ENCODE measurements at regions not wholly inside any gene's neighbourhood (a gene's known extent, or its start where the extent isn't known, plus 50 kb on each side); places are given as distances from the start of the nearest gene placed in this dataset.
A peak's percentile ranks its signal among the peaks of the same experiment; 100 is the strongest.
"Not testable (repeated sequence)": the region's sequence is repeated elsewhere in the genome, so short reads cannot be mapped to it uniquely, and the experiment has no call there.

DNA sequence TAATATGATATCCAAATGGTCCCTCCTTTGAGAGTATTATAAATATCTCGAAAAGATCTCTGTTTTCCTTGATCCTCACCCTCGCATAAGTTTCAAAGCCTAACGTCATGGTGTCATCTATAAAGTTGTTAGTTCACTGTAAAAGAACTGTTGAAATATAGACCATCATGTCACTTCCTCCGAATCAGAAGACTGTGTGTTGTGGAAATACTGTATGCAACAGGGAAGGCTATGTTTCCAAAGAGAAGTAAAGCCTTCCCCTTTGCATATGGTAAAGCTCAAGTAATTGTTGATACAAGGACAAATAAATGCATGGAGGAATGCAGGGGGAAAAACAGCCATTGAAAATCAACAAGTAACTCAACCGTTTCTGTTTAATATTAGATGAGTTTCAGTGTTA lies 125.9 kb downstream of the ZNF365 start:
- DNase-seq, result not testable (repeated sequence)

DNA sequence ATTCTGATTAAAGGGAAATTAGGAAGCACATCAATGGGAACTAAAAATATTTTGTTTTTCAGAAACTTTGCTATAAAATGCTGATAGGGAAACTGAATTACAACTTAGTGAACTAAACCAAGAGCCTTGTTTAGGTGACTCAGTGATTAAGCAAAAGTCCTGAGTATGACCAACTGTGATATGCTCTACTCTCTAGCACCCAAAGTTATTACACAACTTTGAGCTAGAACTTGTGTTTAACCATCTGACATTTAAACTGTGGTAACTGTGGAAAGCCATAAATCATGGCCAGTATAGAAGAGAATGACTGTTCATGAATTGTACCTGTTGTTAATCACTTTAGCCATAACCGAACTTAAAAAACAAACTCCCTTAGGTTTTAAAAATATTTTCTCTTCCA lies 127.4 kb downstream of the ZNF365 start:
- DNase-seq, result no peak

DNA sequence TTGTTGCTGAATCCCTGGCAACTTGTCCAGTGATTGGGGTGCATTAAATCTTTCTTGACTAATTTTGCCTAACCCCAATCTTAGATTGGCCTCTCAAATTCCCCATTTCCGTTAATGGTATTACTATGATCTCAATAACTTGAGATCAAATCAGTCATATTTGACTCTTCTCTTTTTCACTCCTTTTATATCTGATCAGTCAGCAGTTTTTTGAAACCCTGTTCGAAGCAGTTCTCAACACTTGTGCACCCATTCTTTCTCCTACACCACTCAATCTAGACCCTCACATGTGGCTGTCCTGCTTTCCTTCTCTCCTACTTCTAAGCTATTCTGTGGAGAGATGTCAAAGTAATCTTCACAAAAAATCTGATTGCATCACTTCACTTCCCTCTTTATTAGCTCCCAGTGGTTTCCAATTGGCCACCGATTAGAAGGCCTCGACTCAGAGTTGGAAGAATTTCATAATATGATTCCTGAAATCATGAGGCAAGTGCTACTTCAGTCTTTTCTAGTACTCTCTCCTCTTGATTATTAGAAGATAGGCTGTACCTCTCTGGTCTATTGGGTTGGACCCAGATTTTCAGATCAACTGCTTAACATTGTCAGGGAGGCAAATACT lies 128.9 kb downstream of the ZNF365 start:
- DNase-seq, result no peak

DNA sequence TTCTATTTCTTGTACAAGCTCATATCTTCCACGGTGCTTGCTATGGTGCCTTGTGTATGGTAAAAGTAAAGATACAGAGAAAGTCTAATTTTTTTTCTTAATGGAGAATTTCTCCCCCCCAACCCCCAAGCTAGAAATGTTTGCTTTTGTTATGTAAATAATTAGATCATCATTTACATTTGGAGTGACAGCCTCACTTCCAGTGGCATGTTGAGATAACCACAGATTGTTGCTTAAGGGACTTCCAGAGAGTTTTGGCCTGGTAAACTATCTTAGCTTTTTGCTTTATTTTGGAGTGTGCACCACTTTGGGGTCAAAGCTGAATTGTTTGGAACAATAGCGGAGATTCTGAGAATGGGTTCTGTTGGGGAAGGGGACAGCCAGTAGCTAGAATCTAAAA lies 129.7 kb downstream of the ZNF365 start:
- DNase-seq, result no peak

DNA sequence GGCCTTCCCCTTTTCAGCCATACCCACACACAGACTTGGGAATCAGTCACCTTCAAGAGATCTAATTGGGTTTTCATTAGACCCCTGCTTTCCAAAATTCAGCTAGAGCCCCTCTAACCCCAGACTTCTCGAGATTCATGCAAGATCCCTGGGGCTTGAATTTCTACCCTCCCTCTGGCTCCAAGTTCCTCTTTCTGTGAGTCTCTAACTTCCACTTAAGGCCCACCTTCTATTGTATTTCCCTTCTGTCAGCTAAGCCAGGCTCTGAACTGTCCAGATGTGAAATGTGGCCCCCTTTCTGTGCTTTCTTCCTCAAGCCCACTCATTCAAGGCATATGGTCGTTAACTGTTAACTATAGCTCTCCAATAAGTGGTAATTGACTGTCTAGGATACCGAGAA lies 132.2 kb downstream of the ZNF365 start:
- no peak for DNase-seq

DNA sequence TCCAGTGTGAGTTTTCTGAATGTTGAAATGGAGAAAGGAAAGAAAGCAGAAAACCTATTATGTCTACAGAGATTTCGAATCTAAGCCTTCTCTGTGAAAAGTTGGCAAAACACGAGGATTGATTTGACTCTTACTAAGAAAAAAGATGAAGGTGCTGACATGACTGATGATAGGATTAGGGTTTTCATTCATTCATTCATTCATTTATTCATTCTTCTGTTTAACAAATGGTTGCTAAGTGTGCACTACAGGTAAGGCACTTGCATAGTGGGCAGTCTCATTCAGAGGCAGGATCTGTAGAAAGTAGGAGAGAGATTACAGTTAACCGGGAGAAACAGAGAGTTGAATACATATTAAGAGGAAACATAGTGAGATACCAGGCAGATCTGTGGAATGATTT lies 137.1 kb downstream of the ZNF365 start:
- DNase-seq, result no peak

DNA sequence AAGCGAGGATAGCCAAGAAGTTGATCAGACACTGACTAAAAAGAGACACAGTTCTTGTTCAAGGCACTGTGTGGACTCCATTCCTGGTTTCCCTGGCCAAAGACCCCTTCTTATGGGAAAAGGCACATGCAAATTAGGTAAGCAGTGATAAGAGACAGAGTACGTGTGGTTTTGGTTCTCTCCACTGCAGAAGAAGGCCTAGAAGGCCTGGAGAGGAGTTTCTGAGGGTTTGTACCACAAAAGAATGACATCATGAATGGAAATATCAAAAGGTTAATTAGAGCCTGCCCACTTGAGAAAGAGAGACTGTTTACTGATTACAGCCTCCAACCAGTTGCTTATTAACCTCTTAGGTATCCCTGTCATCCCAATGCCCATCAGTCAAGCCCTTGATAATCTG lies 137.5 kb downstream of the ZNF365 start:
- DNase-seq, result no peak

DNA sequence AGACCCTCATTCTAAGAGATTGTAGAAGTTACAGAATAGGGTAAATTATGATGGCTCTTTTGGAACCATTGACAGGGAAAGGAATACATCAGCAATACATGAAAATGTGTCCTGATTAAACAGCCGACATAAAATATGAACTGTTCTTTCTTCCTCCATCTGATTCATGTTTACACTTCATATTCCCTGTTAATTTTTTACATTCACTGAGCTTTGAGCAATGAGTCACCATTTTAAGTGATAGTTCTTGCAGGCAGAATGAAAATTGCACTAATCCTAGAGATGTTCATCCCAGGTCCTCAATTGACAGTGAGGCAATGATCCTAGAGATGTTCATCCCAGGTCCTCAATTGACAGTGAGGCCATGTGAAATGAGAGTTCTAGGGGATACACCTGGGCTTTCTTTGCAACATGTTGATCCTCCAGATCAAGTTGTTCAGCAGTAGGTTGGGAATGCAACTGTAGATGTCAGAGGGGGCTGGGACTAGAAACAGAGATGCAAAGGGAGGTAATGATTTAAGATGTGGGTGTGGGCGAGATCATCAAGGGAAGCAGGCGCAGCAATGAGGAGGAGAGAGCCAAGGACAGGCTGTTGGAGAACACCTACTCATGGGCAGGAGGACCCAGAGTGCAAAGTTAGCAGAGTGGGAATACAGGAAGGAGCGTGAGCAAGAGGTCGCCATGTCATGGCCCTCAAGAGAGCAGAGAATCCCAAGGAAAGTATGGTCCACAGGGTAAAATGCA lies 138.7 kb downstream of the ZNF365 start:
- no peak for DNase-seq

DNA sequence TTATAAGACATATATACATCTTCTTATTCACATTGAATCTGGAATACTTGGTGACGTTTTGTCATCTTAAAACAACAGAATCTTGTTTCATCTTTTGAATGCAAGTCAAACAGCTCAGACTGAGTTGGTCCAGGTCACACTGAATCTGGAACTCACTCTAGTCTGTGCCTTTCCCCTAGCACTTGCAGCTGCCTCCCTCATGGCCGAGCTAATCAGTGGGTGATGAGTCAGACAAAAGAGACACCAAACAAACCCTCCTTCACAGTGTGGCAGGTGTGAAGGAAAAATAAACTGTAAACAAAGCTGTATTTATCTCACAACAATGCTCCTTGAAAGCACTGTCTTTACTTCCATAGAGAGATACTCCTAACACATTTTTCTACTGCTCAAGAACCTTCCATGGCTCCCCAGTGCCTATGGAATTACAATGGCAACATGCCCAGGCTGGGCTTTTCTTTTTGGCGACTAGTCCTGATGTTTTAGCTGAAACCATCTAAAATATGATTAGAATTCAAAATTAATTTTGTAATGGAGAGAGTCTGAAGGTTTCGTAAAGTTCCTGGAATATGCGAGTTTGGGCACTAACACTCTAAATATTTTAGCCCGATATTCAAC lies 140.0 kb downstream of the ZNF365 start:
- DNase-seq, result no peak

DNA sequence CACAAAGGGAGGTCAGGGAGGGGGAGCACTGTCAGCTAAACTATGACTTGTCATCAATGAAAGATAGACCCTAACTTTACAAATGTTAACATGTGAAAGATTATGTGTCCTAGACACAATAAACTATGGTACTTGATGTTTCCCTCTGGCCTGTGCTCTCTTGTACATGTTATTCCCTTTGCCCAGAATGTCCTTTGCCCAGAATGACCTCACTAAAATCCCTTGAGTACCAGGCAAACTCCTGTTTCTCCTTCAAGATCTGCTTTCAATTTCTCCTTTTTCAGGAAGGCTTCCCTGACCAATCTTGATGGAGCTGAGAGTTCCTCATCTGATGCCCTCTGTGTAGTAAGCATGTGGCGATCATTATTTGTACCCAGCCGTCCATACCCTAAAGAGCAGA lies 143.1 kb downstream of the ZNF365 start:
- no peak for DNase-seq

DNA sequence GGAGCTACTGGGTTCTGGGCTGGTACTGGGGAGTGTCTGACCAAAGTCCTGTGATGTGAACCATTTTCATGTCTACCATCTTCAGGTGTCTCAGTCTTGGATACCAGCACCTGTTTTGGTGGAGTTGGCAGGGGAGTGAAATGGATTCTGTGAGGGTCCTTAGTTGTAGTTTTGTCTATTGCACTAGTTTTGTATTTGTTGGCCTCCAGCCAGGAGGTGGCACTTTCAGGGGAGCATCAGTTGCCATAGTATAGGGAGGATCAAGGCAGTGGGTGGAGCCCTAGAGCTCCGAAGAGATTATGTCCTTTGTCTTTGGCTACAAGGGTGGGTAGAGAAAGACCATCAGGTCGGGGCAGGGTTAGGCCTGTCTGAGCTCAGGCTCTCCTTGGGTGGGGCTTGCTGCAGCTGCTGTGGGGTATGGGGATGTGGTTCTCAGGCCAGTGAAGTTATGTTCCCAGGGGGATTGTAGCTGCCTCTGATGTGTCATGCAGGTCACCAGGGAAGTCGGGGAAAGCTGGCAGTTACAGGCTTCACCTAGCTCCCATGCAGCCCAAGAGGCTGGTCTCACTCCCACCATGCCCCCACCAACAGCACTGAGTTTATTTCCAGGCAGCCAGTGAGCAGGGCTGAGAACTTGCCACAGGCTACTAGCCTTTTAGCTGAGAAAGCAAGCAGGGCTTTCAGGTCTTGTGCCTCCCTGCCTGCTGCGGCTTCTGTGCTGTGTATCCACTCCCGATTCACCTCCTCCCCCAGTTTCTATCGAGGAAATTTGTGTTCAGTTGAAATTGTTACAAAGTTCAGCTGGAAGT lies 153.1 kb downstream of the ZNF365 start:
- DNase-seq, result peak; percentile 62

DNA sequence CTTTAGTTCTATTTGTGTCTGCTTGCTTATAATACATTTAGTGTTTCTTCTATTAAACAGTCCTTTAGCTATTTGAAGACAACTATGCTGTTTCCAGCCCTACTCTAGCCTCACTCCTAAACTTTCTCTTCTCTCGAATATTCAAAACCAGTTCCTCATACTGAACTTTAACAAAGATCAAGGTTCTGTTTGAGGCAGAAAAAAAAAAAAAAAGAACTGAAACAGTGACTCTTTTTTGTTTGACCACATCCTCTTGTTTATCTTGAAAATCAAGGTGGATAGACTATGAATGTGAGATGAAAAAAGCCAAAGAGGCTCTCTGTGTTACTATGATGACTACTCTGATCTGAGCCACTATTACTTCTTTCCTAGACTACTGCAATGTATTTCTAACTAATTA lies 154.3 kb downstream of the ZNF365 start:
- no peak for DNase-seq

DNA sequence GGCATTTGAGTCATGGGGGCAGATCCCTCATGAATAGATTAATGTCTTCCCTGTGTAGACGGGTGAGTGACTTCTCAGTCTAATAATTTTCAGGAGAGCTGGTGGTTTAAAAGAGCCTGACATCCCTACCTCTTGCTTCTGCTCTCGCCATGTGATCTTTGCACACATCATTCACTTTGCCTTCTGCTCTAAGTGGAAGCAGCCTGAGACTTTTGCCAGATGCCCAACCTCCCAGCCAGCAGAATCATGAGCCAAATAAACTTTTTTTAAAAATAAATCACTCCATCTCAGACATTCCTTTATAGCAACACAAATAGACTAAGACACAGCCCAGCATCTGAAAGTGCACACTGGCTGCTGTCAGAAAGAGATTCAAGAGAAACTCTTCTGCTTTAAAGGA lies 155.2 kb downstream of the ZNF365 start:
- no peak for DNase-seq

DNA sequence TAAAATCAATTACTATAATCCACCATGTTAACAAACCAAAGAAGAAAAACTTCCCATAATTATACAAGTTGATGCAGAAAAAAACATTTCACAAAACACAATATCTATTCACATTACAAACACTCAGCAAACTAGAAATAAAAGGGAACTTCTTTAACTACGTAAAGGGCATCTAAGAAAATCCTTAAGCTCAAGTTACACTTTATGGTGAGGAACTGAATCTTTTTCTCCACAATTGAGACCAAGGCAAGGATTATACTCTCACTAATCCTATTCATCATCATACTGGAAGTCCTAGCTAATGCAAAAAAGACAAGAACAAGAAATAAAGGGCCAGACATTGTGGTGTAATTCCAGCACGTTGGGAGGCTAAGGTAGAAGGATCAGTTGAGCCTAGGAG lies 159.9 kb downstream of the ZNF365 start:
- DNase-seq, result no peak

DNA sequence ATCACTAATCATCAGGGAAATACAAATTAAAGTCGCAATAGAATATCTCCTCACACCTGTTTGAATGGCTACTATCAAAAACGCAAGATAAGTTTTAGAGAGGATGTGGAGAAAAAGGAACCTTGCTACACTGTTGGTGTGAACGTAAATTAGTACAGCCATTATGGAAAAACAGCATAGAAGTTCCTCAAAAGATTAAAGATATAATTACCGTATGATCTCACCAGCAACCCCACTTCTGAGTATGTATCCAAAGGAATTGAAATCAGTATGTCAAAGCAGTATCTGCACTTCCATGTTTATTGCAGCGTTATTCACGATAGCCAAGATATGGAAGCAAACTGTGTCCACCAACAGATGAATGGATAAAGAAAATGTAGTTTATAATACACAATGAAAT lies 164.4 kb downstream of the ZNF365 start:
- no peak for DNase-seq

DNA sequence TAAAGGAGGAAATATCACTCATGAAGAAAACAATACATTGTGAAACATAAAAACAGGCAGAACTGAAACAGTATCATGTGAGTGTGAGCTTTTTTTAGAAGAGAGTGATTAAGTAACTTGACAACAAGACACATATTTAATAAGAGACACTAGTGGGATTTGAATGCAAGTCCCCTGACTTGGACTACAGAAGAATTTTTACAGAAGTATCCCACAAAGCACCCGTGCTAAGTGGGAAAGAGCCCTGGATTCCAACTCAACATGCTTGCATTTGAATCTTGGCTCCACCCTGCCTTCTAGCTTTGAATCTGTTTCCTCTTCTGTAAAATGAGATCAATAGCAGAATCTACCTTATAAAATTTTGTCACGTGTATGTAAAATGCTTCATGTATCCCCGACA lies 166.2 kb downstream of the ZNF365 start:
- no peak for DNase-seq

DNA sequence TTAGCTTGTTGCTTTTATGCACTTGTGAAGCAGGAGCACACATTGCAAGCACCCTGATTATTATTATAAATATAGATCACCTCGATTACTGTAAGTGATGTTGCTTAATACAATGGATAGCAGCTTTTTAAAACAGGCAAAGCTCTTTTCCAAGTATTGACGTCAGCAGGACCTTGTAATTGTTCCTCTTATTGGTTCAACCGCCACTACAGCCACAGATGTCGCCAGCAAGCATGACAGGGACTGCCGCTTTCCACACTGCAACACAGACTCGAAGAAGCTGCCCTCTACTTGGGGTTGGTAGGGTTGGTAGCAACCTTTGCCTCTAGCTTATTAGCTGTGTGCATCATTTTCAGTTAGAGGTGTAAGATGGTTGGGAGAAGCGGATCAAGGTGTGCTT lies 167.6 kb downstream of the ZNF365 start:
- DNase-seq, result no peak

DNA sequence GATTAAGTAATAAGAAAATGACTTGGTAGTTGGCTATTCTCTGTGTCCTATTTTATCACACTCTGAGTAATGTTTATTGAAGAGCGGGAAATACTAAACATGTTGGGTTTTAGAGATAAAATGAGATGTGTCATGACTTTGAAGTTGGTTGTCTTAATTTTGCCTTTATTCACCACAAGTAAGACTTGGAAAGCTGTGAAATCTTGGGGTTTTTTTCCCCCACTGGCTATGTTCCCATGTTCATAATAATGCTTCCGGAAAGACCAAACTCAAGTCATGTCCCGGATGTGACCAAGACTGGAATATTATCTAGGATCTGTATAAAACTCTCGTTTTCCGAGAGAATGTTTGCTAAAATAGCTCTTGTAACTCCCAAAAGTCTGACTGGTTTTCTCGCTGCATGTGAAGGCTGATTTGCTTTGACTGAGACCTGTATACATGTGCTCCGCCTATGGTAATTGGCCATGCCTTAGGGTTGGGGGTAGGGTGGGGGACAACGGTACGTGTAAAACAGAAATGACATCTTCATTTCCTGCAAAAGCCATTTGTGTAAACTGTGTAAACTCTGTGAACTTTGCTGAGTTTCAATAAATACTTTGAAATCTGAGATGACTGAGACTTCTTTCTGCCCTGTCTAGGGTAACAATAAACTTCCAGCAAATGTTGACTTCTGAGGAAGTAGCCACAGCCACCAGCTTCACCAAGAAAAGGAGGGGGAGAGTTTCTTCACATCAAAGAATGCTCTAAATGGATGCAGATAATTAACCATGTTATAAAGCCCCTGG lies 169.6 kb downstream of the ZNF365 start:
- DNase-seq, result no peak

DNA sequence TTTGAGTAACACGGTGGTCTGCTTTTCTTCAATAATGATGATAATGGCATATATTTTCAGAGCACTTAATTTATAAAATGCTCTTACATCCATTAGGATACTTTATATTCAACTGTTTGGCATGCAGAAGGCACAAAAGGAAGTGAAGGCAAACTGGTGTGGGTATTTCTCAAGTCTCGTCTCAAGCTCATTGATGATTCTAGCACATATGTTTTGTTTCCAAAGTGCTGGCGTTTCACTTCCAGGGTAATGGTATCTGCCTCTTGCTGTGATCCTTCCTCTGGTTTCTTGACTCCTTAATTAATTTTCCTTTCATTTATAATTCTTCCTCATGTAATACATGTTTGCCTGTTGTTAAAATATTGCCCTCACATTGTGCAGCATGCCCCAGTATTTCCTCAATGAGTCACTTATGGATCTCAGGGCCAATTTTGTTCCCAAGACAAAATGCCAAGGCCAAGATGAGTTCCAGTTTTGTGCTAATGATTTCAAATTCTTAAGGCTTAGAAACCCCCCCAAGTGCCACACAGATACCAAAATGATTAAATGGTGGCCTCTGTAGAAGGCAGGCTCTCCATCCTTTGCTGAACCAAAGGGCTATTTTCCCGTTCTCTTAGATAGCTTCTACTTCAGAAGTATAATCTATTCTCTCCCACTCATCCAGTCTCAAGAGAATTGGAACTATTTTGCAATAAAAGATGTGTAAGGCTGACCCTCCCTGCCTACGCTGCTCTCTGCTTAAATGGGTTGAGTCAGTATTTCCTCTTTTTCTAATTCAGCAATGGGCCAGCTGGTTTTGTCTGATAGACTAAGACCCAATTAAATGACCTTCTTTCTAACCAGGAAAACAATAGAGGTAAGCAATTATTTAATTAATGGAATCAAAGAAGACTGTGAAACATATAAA lies 171.2 kb downstream of the ZNF365 start:
- no peak for DNase-seq

DNA sequence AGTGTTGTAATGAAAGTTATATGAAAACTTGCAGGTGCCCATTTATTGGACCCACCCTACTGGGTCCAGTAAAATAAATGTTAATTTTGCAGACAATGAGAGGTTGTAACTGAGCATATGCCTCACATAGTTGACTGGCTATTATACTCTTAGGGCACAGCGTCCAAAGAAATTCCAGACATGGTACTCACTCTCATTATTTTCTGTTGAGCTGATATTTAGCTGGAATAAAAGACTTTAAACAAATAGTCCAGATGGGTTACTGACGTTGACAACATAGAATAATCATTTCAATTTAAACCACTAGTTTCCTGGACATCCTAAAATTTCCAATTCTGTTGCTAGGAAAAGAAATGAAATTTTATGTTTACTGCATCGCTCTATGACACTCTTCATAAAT lies 174.5 kb downstream of the ZNF365 start:
- DNase-seq, result no peak

DNA sequence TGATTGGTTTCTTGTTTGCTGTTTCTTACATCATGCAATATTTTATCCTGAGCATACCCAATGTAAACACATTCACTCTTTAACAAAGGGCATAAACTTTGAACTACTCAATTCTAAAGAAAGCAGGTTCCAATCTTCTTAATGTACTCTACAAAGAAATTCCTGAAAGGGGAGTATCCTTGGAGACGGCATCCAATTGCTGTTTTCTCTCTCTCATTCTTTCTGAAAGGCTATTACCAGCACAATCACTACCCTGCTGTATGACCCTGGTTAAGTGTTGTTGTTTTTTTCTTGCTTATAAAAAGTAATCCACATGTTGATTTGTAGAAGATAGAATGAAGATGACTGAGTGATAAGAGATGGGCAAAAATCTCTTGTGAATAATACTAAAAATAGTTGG lies 176.0 kb downstream of the ZNF365 start:
- no peak for DNase-seq

Data from activated CD8-positive, alpha-beta memory T cell treated with anti-CD3 and anti-CD28 coated beads for 24 hours (primary cell).